ENCODE measurements at regions not wholly inside any gene's neighbourhood (a gene's known extent, or its start where the extent isn't known, plus 50 kb on each side); places are given as distances from the start of the nearest gene placed in this dataset.

GRCh38 chr7:17233603-17234002 is 64.8 kb upstream of the AHR start:
- no peak for TF ChIP-seq POLR2A (IDR thresholded peaks at IDR 0.05)
- TF ChIP-seq, protein P1, sequence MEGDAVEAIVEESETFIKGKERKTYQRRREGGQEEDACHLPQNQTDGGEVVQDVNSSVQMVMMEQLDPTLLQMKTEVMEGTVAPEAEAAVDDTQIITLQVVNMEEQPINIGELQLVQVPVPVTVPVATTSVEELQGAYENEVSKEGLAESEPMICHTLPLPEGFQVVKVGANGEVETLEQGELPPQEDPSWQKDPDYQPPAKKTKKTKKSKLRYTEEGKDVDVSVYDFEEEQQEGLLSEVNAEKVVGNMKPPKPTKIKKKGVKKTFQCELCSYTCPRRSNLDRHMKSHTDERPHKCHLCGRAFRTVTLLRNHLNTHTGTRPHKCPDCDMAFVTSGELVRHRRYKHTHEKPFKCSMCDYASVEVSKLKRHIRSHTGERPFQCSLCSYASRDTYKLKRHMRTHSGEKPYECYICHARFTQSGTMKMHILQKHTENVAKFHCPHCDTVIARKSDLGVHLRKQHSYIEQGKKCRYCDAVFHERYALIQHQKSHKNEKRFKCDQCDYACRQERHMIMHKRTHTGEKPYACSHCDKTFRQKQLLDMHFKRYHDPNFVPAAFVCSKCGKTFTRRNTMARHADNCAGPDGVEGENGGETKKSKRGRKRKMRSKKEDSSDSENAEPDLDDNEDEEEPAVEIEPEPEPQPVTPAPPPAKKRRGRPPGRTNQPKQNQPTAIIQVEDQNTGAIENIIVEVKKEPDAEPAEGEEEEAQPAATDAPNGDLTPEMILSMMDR (IDR thresholded peaks at IDR 0.05), result no peak

Data from breast epithelium (tissue), 3 donors.